Tibial nerve (tissue), 4 donors: ENCODE measurements at regions not wholly inside any gene's neighbourhood (a gene's known extent, or its start where the extent isn't known, plus 50 kb on each side); places are given as distances from the start of the nearest gene placed in this dataset.
"Not testable (repeated sequence)": the region's sequence is repeated elsewhere in the genome, so short reads cannot be mapped to it uniquely, and the experiment has no call there.

Experiments used
- DNase-seq, 2 donors: peaks; one replicate each; pipeline ENCODE4 v3.0.0-alpha.2; 2019; ENCODE audit warnings: low spot score in 2 of 2
- H3K27ac ChIP-seq, 4 donors: fragments of 200-600 bp; sonication (generic) in 3 of 4; one replicate each; pipeline ENCODE4 v1.5.1; 2017 to 2019; ENCODE audit warnings: mild to moderate bottlenecking in 1 of 4
- H3K27me3 ChIP-seq, 2 donors: fragments of 200-600 bp; sonication (generic) in 1 of 2; one replicate each; pipeline versions ENCODE4 v1.5.1 to v1.6.0; 2017 to 2019
- H3K36me3 ChIP-seq, 3 donors: fragments of 200-600 bp; sonication (generic); one replicate each; pipeline ENCODE4 v1.5.1; 2018 to 2019
- H3K4me1 ChIP-seq, 4 donors: fragments of 200-600 bp; sonication (generic) in 3 of 4; one replicate each; pipeline ENCODE4 v1.5.1; 2017 to 2019
- H3K4me3 ChIP-seq, 4 donors: fragments of 200-600 bp; sonication (generic) in 3 of 4; one replicate each; pipeline ENCODE4 v1.5.1; 2017 to 2019; ENCODE audit warnings: mild to moderate bottlenecking in 1 of 4, moderate library complexity in 1 of 4
- H3K9me3 ChIP-seq, 4 donors: fragments of 200-600 bp; sonication (generic) in 3 of 4; one replicate each; pipeline ENCODE4 v1.5.1; 2017 to 2019
- CTCF ChIP-seq, 5 experiments: fragments of 200-600 bp in 3 of 5; fragments of 450-650 bp in 2 of 5; sonication (generic) in 3 of 5; IDR thresholded peaks; one replicate each; pipeline ENCODE4 v1.5.1; 2016 to 2019; ENCODE audit warnings: antibody characterized with exemption in 5 of 5, mild to moderate bottlenecking in 3 of 5, moderate library complexity in 2 of 5
- EP300 ChIP-seq, 2 donors: sonication (generic); formaldehyde crosslinking; IDR thresholded peaks; one replicate each; pipeline ENCODE4 v1.6.1; 2017; ENCODE audit warnings: antibody characterized with exemption in 2 of 2, mild to moderate bottlenecking in 1 of 2
- POLR2A ChIP-seq, 2 donors: fragments of 450-650 bp; IDR thresholded peaks; one replicate each; pipeline ENCODE4 v1.6.1; 2017; ENCODE audit warnings: antibody characterized with exemption in 2 of 2, mild to moderate bottlenecking in 2 of 2, moderate library complexity in 2 of 2
- WGBS, 2 donors: methylation state at CpG; one replicate each; pipeline ENCODE4 v1.1.5; 2018; 5-methylcytosine and 5-hydroxymethylcytosine counted together

GRCh38 chr9:27676827-27677226, 103.5 kb upstream of the C9orf72 start:
- WGBS, 2 donors, result 89 to 90% methylated on average over 2 of the region's 2 CpGs
- Histone ChIP-seq H3K9me3 (no peaks in the 10 kb centered on the region), H3K27ac (no peak overlapping the region), H3K36me3 (no peaks in the 10 kb centered on the region), H3K4me1 (no peaks in the 10 kb centered on the region), H3K4me3 (no peak overlapping the region), H3K27me3 (no peaks in the 10 kb centered on the region)
- TF ChIP-seq POLR2A (IDR thresholded peaks at IDR 0.05) (no peak), CTCF (IDR thresholded peaks at IDR 0.05) (no peak), EP300 (IDR thresholded peaks at IDR 0.05) (no peak)
- no peak for DNase-seq

GRCh38 chr9:27679338-27679737, 106.1 kb upstream of the C9orf72 start:
- no peaks in the 10 kb centered on the region for H3K9me3 ChIP-seq
- no peak for TF ChIP-seq CTCF (IDR thresholded peaks at IDR 0.05)
- 72 to 91% methylated on average over 2 of the region's 2 CpGs for WGBS, 2 donors
- no peak overlapping the region for H3K27ac ChIP-seq
- H3K27me3 ChIP-seq, result no peaks in the 10 kb centered on the region
- H3K36me3 ChIP-seq, result no peaks in the 10 kb centered on the region
- no peak overlapping the region for H3K4me3 ChIP-seq
- H3K4me1 ChIP-seq, result no peaks in the 10 kb centered on the region
- no peak for DNase-seq

GRCh38 chr9:27683181-27683580, 109.9 kb upstream of the C9orf72 start:
- no peak overlapping the region for H3K4me3 ChIP-seq
- no peaks in the 10 kb centered on the region for H3K27me3 ChIP-seq
- no peaks in the 10 kb centered on the region for H3K9me3 ChIP-seq
- WGBS, 2 donors, result 90 to 96% methylated on average over 7 of the region's 7 CpGs
- no peaks in the 10 kb centered on the region for H3K36me3 ChIP-seq
- no peaks in the 10 kb centered on the region for H3K4me1 ChIP-seq
- H3K27ac ChIP-seq, result no peak overlapping the region
- no peak for DNase-seq
- TF ChIP-seq EP300 (IDR thresholded peaks at IDR 0.05), result no peak

DNA sequence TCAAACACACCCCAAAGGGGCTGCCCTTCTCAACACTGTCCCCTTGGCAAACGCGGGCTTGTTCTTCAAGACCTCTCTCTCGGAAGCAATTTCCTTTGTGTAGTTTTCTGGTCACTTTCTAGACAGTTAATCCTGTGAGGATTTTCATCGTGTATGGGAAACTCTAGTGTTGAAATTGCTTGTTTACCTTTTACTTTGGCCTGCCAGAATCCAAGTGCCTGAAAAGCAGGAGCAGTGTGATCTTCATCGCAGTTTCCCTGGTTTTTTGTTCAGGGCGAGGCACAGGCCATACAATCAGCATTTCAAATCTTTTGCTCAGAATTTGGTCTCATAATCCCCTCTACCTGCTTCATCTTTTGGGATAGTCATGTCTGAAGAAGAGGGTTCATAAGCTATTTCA, 115.7 kb upstream of the C9orf72 start:
- Histone ChIP-seq H3K4me1 (no peaks in the 10 kb centered on the region), H3K9me3 (no peaks in the 10 kb centered on the region), H3K36me3 (no peaks in the 10 kb centered on the region), H3K4me3 (no peak overlapping the region), H3K27me3 (no peaks in the 10 kb centered on the region), H3K27ac (no peak overlapping the region)
- no peak for DNase-seq
- TF ChIP-seq CTCF (IDR thresholded peaks at IDR 0.05) (no peak), POLR2A (IDR thresholded peaks at IDR 0.05) (no peak), EP300 (IDR thresholded peaks at IDR 0.05) (no peak)
- WGBS, 2 donors, result 71 to 76% methylated on average over 6 of the region's 6 CpGs

- DNase-seq, H3K9me3 ChIP-seq, H3K4me1 ChIP-seq, H3K4me3 ChIP-seq, H3K27ac ChIP-seq, H3K27me3 ChIP-seq, H3K36me3 ChIP-seq: not testable (repeated sequence)
- 91% methylated on average over 5 of the region's 17 CpGs; no CpG with 5 or more reads in 1 of the 2 donors for WGBS, 2 donors
Measured at GRCh38 chr9:27690816-27691215, 117.5 kb upstream of the C9orf72 start.

DNA sequence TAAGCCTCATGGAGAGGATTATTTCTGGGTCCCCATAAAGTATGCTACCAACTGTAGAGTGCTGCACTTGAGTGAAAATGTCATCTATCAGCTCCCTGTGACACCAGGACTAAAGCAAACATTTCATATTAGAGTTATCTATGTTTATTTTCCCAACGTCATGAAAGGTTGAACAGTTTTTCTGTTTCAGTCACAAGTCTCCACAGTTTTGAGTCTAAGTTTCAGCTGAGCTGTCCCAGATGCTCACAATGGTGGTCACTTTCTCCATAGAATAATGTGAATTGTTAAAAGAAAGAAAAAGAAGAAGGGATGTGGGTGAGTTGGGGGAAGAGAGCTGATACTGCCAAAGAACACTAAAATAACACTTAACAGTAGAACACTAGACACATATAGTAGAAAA, 126.3 kb upstream of the C9orf72 start:
- Histone ChIP-seq H3K27ac (no peak overlapping the region), H3K36me3 (no peaks in the 10 kb centered on the region), H3K4me1 (peaks cover 0 to 3% (median 0%) of the 10 kb centered on the region in 4 donors), H3K4me3 (no peak overlapping the region), H3K27me3 (no peaks in the 10 kb centered on the region), H3K9me3 (no peaks in the 10 kb centered on the region)
- no peak for DNase-seq
- 23 to 24% methylated on average over 1 of the region's 1 CpG for WGBS, 2 donors
- TF ChIP-seq EP300 (IDR thresholded peaks at IDR 0.05) (no peak), POLR2A (IDR thresholded peaks at IDR 0.05) (no peak), CTCF (IDR thresholded peaks at IDR 0.05) (no peak)
